ENCODE measurements at regions not wholly inside any gene's neighbourhood (a gene's known extent, or its start where the extent isn't known, plus 50 kb on each side); places are given as distances from the start of the nearest gene placed in this dataset.

- no peak overlapping the region for H3K9ac ChIP-seq (ENCODE audit: extremely low read depth, low read length, poor library complexity, severe bottlenecking)
- Mint-ChIP-seq H3K27me3 (ENCODE audit: insufficient read depth) (no peaks in the 10 kb centered on the region), H3K36me3 (ENCODE audit: low read depth) (no peaks in the 10 kb centered on the region), H3K4me1 (no peaks in the 10 kb centered on the region), H3K27ac (no peak overlapping the region), H3K4me3 (no peak overlapping the region), H3K9me3 (peaks cover 22% of the 10 kb centered on the region)
- 92 to 94% methylated on average over 2 to 4 of the region's 4 CpGs for WGBS, 2 experiments (ENCODE audit: insufficient coverage in 1 of 2, insufficient read length in 1 of 2)
- H3K4me3 ChIP-seq (ENCODE audit: low read length): no peak overlapping the region
- H3K27ac ChIP-seq (ENCODE audit: low read depth, low read length): no peak overlapping the region
- H3K4me1 ChIP-seq (ENCODE audit: control insufficient read depth, insufficient read depth, low read length): no peaks in the 10 kb centered on the region
- no peaks in the 10 kb centered on the region for H3K27me3 ChIP-seq (ENCODE audit: control insufficient read depth, insufficient read depth, low read length, poor library complexity, severe bottlenecking)
- TF ChIP-seq CTCF (conservative IDR thresholded peaks at IDR 0.05): no peak
- DNase-seq: no peak
- H3K9me3 ChIP-seq (ENCODE audit: control insufficient read depth, low read length): no peaks in the 10 kb centered on the region
- H3K36me3 ChIP-seq (ENCODE audit: control insufficient read depth, insufficient read depth, low read length): no peaks in the 10 kb centered on the region
Measured at GRCh38 chrX:66902081-66902480, 263.2 kb upstream of the EDA2R start.

- Histone ChIP-seq H3K36me3 (ENCODE audit: control insufficient read depth, insufficient read depth, low read length) (no peaks in the 10 kb centered on the region), H3K27ac (ENCODE audit: low read depth, low read length) (no peak overlapping the region), H3K9ac (ENCODE audit: extremely low read depth, low read length, poor library complexity, severe bottlenecking) (no peak overlapping the region), H3K27me3 (ENCODE audit: control insufficient read depth, insufficient read depth, low read length, poor library complexity, severe bottlenecking) (no peaks in the 10 kb centered on the region), H3K4me3 (ENCODE audit: low read length) (no peak overlapping the region), H3K4me1 (ENCODE audit: control insufficient read depth, insufficient read depth, low read length) (no peaks in the 10 kb centered on the region), H3K9me3 (ENCODE audit: control insufficient read depth, low read length) (no peaks in the 10 kb centered on the region)
- TF ChIP-seq CTCF (conservative IDR thresholded peaks at IDR 0.05): no peak
- no peak overlapping the region for H3K27ac Mint-ChIP-seq
- no peaks in the 10 kb centered on the region for H3K36me3 Mint-ChIP-seq (ENCODE audit: low read depth)
- DNase-seq: no peak
- H3K27me3 Mint-ChIP-seq (ENCODE audit: insufficient read depth): no peaks in the 10 kb centered on the region
- no peak overlapping the region for H3K4me3 Mint-ChIP-seq
- H3K9me3 Mint-ChIP-seq: peaks cover 24% of the 10 kb centered on the region
- H3K4me1 Mint-ChIP-seq: no peaks in the 10 kb centered on the region
Measured at GRCh38 chrX:66900886-66901285, 262.0 kb upstream of the EDA2R start.

GRCh38 chrX:66892004-66892403, 253.1 kb upstream of the EDA2R start:
- DNase-seq: no peak
- no peak overlapping the region for H3K4me3 Mint-ChIP-seq
- no peaks in the 10 kb centered on the region for H3K27me3 ChIP-seq (ENCODE audit: control insufficient read depth, insufficient read depth, low read length, poor library complexity, severe bottlenecking)
- no peaks in the 10 kb centered on the region for H3K4me1 Mint-ChIP-seq
- no peak for TF ChIP-seq CTCF (conservative IDR thresholded peaks at IDR 0.05)
- H3K36me3 ChIP-seq (ENCODE audit: control insufficient read depth, insufficient read depth, low read length): no peaks in the 10 kb centered on the region
- H3K9ac ChIP-seq (ENCODE audit: extremely low read depth, low read length, poor library complexity, severe bottlenecking): no peak overlapping the region
- no peak overlapping the region for H3K27ac Mint-ChIP-seq
- H3K9me3 ChIP-seq (ENCODE audit: control insufficient read depth, low read length): no peaks in the 10 kb centered on the region
- H3K4me3 ChIP-seq (ENCODE audit: low read length): no peak overlapping the region
- no peaks in the 10 kb centered on the region for H3K36me3 Mint-ChIP-seq (ENCODE audit: low read depth)
- peaks cover 30% of the 10 kb centered on the region for H3K9me3 Mint-ChIP-seq
- H3K27ac ChIP-seq (ENCODE audit: low read depth, low read length): no peak overlapping the region
- WGBS, 2 experiments (ENCODE audit: insufficient coverage in 1 of 2, insufficient read length in 1 of 2): 100% methylated on average over 1 to 2 of the region's 2 CpGs
- H3K4me1 ChIP-seq (ENCODE audit: control insufficient read depth, insufficient read depth, low read length): no peaks in the 10 kb centered on the region
- H3K27me3 Mint-ChIP-seq (ENCODE audit: insufficient read depth): no peaks in the 10 kb centered on the region

Data from endodermal cell (in vitro differentiated cells).